Heart left ventricle (tissue), 13 donors: ENCODE measurements at regions not wholly inside any gene's neighbourhood (a gene's known extent, or its start where the extent isn't known, plus 50 kb on each side); places are given as distances from the start of the nearest gene placed in this dataset.
"Not testable (repeated sequence)": the region's sequence is repeated elsewhere in the genome, so short reads cannot be mapped to it uniquely, and the experiment has no call there.

Experiments used
- POLR2A ChIP-seq, 2 donors: fragments of 450-650 bp; IDR thresholded peaks; one replicate each; pipeline ENCODE4 v1.6.1; 2017; ENCODE audit warnings: antibody characterized with exemption in 2 of 2, mild to moderate bottlenecking in 2 of 2, moderate library complexity in 2 of 2
- TF ChIP-seq, protein P1 (sequence below), 12 donors: fragments of 200-600 bp; sonication (generic) in 4 of 12; IDR thresholded peaks; one replicate each; pipeline versions ENCODE4 v1.5.0 to v1.8.0; 2018 to 2022; ENCODE audit warnings: antibody characterized with exemption in 12 of 12, mild to moderate bottlenecking in 5 of 12
- donor health status: ischemic (EF 13 %, LVEDD 7.1; RV severe dilation, severe dysfunction).
- donor health status: DM: no; HTN: yes; CAD: no.
- donor health status: DM: no; HTN: no; CAD: no.
- donor health status: ischemic (EF 25% LVEDD 6.9; RV normal size, moderate dysfunction).
- donor health status: ischemic (EF 25% LVEDD 5.7; RV mildly dilated, moderate dysfunction).
- donor health status: ischemic (EF 35%, LVEDD 5.7; RV mildly dilated, moderate dysfunction).
- donor health status: nonischemic (EF 11% LVEDD 7.7; RV severe dilation, severe dysfunction).
- donor health status: DM: yes; HTN: yes; CAD: no.
- donor health status: PGD.
- donor health status: ischemic (EF 29% LVEDD 5.4; RV normal size, mild dysfunction).
- donor health status: nonischemic (EF 23%, LVEDD 6.1; RV moderate dilation, normal function).

DNA sequence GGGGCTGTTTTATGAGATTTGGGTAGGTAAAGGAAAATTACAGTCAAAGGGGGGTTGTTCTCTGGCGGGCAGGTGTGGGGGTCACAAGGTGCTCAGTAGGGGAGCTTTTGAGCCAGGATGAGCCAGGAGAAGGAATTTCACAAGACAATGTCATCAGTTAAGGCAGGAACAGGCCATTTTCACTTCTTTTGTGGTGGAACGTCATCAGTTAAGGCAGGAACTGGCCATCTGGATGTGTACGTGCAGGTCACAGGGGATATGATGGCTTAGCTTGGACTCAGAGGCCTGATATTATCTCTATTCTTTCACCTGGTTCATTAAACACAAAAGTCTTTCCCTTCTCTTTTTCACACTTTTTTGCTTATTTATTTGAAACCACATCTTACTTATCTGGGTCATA lies 230.2 kb downstream of the PYDC2 start:
- TF ChIP-seq, protein P1, sequence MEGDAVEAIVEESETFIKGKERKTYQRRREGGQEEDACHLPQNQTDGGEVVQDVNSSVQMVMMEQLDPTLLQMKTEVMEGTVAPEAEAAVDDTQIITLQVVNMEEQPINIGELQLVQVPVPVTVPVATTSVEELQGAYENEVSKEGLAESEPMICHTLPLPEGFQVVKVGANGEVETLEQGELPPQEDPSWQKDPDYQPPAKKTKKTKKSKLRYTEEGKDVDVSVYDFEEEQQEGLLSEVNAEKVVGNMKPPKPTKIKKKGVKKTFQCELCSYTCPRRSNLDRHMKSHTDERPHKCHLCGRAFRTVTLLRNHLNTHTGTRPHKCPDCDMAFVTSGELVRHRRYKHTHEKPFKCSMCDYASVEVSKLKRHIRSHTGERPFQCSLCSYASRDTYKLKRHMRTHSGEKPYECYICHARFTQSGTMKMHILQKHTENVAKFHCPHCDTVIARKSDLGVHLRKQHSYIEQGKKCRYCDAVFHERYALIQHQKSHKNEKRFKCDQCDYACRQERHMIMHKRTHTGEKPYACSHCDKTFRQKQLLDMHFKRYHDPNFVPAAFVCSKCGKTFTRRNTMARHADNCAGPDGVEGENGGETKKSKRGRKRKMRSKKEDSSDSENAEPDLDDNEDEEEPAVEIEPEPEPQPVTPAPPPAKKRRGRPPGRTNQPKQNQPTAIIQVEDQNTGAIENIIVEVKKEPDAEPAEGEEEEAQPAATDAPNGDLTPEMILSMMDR (IDR thresholded peaks at IDR 0.05) = not testable (repeated sequence)
- TF ChIP-seq POLR2A (IDR thresholded peaks at IDR 0.05) = not testable (repeated sequence)
